Heart right ventricle (tissue), 16 donors: ENCODE measurements at regions not wholly inside any gene's neighbourhood (a gene's known extent, or its start where the extent isn't known, plus 50 kb on each side); places are given as distances from the start of the nearest gene placed in this dataset.
A peak's percentile ranks its signal among the peaks of the same experiment; 100 is the strongest.

Experiments
- ATAC-seq, 8 donors: fragments of 200-7000 bp; cut with Tn5 transposase; one replicate each; pipeline ENCODE4 v1.9.1; 2020; ENCODE audit warnings: mild to moderate bottlenecking in 8 of 8, moderate library complexity in 8 of 8, moderate number of reproducible peaks in 1 of 8
- DNase-seq, 2 donors: peaks; one replicate each; pipeline ENCODE4 v3.0.0-alpha.2; 2020
- H3K27ac ChIP-seq, 10 donors: fragments of 200-600 bp; sonication (generic) in 2 of 10; one replicate each; pipeline versions ENCODE4 v1.5.0 to v1.8.0; 2020 to 2022; ENCODE audit warnings: mild to moderate bottlenecking in 3 of 10
- H3K27me3 ChIP-seq, 7 donors: fragments of 200-600 bp; one replicate each; pipeline ENCODE4 v1.8.0; 2021 to 2022; ENCODE audit warnings: mild to moderate bottlenecking in 2 of 7
- H3K36me3 ChIP-seq, 9 donors: fragments of 200-600 bp; sonication (generic) in 1 of 9; one replicate each; pipeline versions ENCODE4 v1.5.0 to v1.8.0; 2020 to 2022; ENCODE audit warnings: mild to moderate bottlenecking in 2 of 9
- H3K4me1 ChIP-seq, 9 donors: fragments of 200-600 bp; sonication (generic) in 1 of 9; one replicate each; pipeline versions ENCODE4 v1.5.0 to v1.8.0; 2020 to 2022; ENCODE audit warnings: mild to moderate bottlenecking in 4 of 9
- H3K4me3 ChIP-seq, 10 donors: fragments of 200-600 bp; sonication (generic) in 2 of 10; one replicate each; pipeline versions ENCODE4 v1.5.0 to v1.8.0; 2020 to 2022; ENCODE audit warnings: mild to moderate bottlenecking in 7 of 10, moderate library complexity in 2 of 10
- H3K9me3 ChIP-seq, 11 donors: fragments of 200-600 bp in 10 of 11; sonication (generic) in 2 of 11; one replicate each; pipeline versions ENCODE4 v1.5.0 to v1.8.0; 2013 to 2022; ENCODE audit warnings: mild to moderate bottlenecking in 2 of 11, control low read depth in 1 of 11, moderate library complexity in 1 of 11
- CTCF ChIP-seq, 9 donors: fragments of 200-600 bp; sonication (generic) in 2 of 9; IDR thresholded peaks; one replicate each; pipeline versions ENCODE4 v1.5.0 to v1.8.0; 2021 to 2022; ENCODE audit warnings: antibody characterized with exemption in 9 of 9, mild to moderate bottlenecking in 5 of 9, moderate library complexity in 1 of 9
- WGBS, 2 donors: extraction: QIAGEN DNeasy Blood & Tissue Kit; methylation state at CpG; one replicate each; pipeline ENCODE4 v1.1.7; 2013; ENCODE audit warnings: inconsistent platforms in 1 of 2; 5-methylcytosine and 5-hydroxymethylcytosine counted together
- intact Hi-C, 10 donors: fragments of 100-400 bp; cut with DNase I; formaldehyde crosslinking; loops; one replicate each; pipeline versions ENCODE4 v1.11.1 to v1.14.2; 2022
- donor health status: Arrhythmogenic right ventricular cardiomyopathy.
- donor health status: ischemic (EF 13 %, LVEDD 7.1; RV severe dilation, severe dysfunction).
- donor health status: healthy with polysubstance abuse.
- donor health status: DM: no; HTN: yes; CAD: no.
- donor health status: DM: no; HTN: no; CAD: no.
- donor health status: ischemic (EF 25% LVEDD 6.9; RV normal size, moderate dysfunction).
- donor health status: ischemic (EF 25% LVEDD 5.7; RV mildly dilated, moderate dysfunction).
- donor health status: healthy.
- donor health status: DM: yes; HTN: yes; CAD: no.
- donor health status: Ischemic cardiomyopathy.
- donor health status: ischemic (EF 35%, LVEDD 5.7; RV mildly dilated, moderate dysfunction).
- donor health status: nonischemic (EF 11% LVEDD 7.7; RV severe dilation, severe dysfunction).
- donor health status: DM: yes; HTN: yes; CAD: no.
- donor health status: PGD.
- donor health status: ischemic (EF 29% LVEDD 5.4; RV normal size, mild dysfunction).
- donor health status: nonischemic (EF 23%, LVEDD 6.1; RV moderate dilation, normal function).

GRCh38 chr22:27295605-27296004 is 506.0 kb downstream of the MN1 start:
- 77 to 87% methylated on average over 1 of the region's 1 CpG for WGBS, 2 donors
- intact Hi-C loops = no loop called here
- Histone ChIP-seq H3K4me1 (peaks cover 0 to 11% (median 0%) of the 10 kb centered on the region in 9 donors), H3K27me3 (peaks cover 0 to 82% (median 59%) of the 10 kb centered on the region in 7 donors), H3K4me3 (no peak overlapping the region), H3K9me3 (no peaks in the 10 kb centered on the region), H3K36me3 (no peaks in the 10 kb centered on the region), H3K27ac (no peak overlapping the region)
- no peak for DNase-seq
- TF ChIP-seq CTCF (IDR thresholded peaks at IDR 0.05) = no peak
- ATAC-seq = no peak

- no peak overlapping the region for H3K27ac ChIP-seq
- 56 to 65% methylated on average over 24 of the region's 24 CpGs for WGBS, 2 donors
- H3K4me1 ChIP-seq = peaks cover 0 to 11% (median 0%) of the 10 kb centered on the region in 9 donors
- H3K27me3 ChIP-seq = peaks cover 0 to 84% (median 64%) of the 10 kb centered on the region in 7 donors
- no peaks in the 10 kb centered on the region for H3K9me3 ChIP-seq
- no peak overlapping the region for H3K4me3 ChIP-seq
- ATAC-seq (no peak), DNase-seq (no peak)
- intact Hi-C loops = no loop called here
- TF ChIP-seq CTCF (IDR thresholded peaks at IDR 0.05) = no peak
- H3K36me3 ChIP-seq = no peaks in the 10 kb centered on the region
Measured at GRCh38 chr22:27296091-27296675, 505.4 kb downstream of the MN1 start.

GRCh38 chr22:27297125-27297524 is 504.4 kb downstream of the MN1 start:
- WGBS, 2 donors = 81 to 83% methylated on average over 7 of the region's 7 CpGs

GRCh38 chr22:27298332-27298731 is 503.2 kb downstream of the MN1 start:
- WGBS, 2 donors = 27 to 31% methylated on average over 7 of the region's 7 CpGs
- intact Hi-C loops = no loop called here
- no peak for ATAC-seq
- no peak for TF ChIP-seq CTCF (IDR thresholded peaks at IDR 0.05)
- H3K4me1 ChIP-seq = peaks cover 0 to 11% (median 0%) of the 10 kb centered on the region in 9 donors
- peak overlapping the region in 4 of 10 donors; percentile 61 to 67 (median 63) for H3K27ac ChIP-seq
- no peak overlapping the region for H3K4me3 ChIP-seq
- no peaks in the 10 kb centered on the region for H3K36me3 ChIP-seq
- H3K9me3 ChIP-seq = no peaks in the 10 kb centered on the region
- H3K27me3 ChIP-seq = peaks cover 0 to 76% (median 58%) of the 10 kb centered on the region in 7 donors
- DNase-seq = no peak

More at GRCh38 chr22:27297125-27297524, 504.4 kb downstream of the MN1 start:
- Histone ChIP-seq H3K27ac (no peak overlapping the region), H3K4me3 (no peak overlapping the region), H3K36me3 (no peaks in the 10 kb centered on the region), H3K4me1 (peaks cover 0 to 11% (median 0%) of the 10 kb centered on the region in 9 donors), H3K9me3 (no peaks in the 10 kb centered on the region), H3K27me3 (peaks cover 0 to 83% (median 61%) of the 10 kb centered on the region in 7 donors)
- no peak for DNase-seq
- intact Hi-C loops = no loop called here
- no peak for TF ChIP-seq CTCF (IDR thresholded peaks at IDR 0.05)
- ATAC-seq = no peak
